ENCODE measurements at regions not wholly inside any gene's neighbourhood (a gene's known extent, or its start where the extent isn't known, plus 50 kb on each side); places are given as distances from the start of the nearest gene placed in this dataset.

- TF ChIP-seq CTCF (IDR thresholded peaks at IDR 0.05): no peak
- DNase-seq (no peak), ATAC-seq (ENCODE audit: low read depth) (no peak)
- intact Hi-C loops (cut with micrococcal nuclease): no loop called here
- Mint-ChIP-seq H3K36me3 (ENCODE audit: low read depth) (no peaks in the 10 kb centered on the region), H3K27me3 (peaks cover 28% of the 10 kb centered on the region), H3K27ac (no peak overlapping the region), H3K4me1 (no peaks in the 10 kb centered on the region), H3K4me3 (no peak overlapping the region), H3K9me3 (no peaks in the 10 kb centered on the region)
- ChIA-PET POLR2A (no interaction called here), CTCF (no interaction called here)
These were observed 253.2 kb upstream of the FOXD3 start for GRCh38 chr1:63069214-63069613.

GRCh38 chr1:63073309-63074306 is 248.8 kb upstream of the FOXD3 start:
- Mint-ChIP-seq H3K27ac (no peak overlapping the region), H3K27me3 (peaks cover 43% of the 10 kb centered on the region), H3K4me1 (no peaks in the 10 kb centered on the region), H3K36me3 (ENCODE audit: low read depth) (no peaks in the 10 kb centered on the region), H3K4me3 (no peak overlapping the region), H3K9me3 (peaks cover 7% of the 10 kb centered on the region)
- DNase-seq: no peak
- intact Hi-C loops (cut with micrococcal nuclease): no loop called here
- no peak for ATAC-seq (ENCODE audit: low read depth)
- POLR2A ChIA-PET: no interaction called here
- TF ChIP-seq CTCF (IDR thresholded peaks at IDR 0.05): no peak
- CTCF ChIA-PET: no interaction called here

- no peak overlapping the region for H3K4me3 Mint-ChIP-seq
- H3K27ac Mint-ChIP-seq: no peak overlapping the region
- DNase-seq (no peak), ATAC-seq (ENCODE audit: low read depth) (no peak)
- ChIA-PET CTCF (no interaction called here), POLR2A (no interaction called here)
- H3K36me3 Mint-ChIP-seq (ENCODE audit: low read depth): no peaks in the 10 kb centered on the region
- intact Hi-C loops (cut with micrococcal nuclease): no loop called here
- H3K4me1 Mint-ChIP-seq: no peaks in the 10 kb centered on the region
- H3K9me3 Mint-ChIP-seq: peaks cover 7% of the 10 kb centered on the region
- no peak for TF ChIP-seq CTCF (IDR thresholded peaks at IDR 0.05)
- H3K27me3 Mint-ChIP-seq: peaks cover 42% of the 10 kb centered on the region
These were observed 248.0 kb upstream of the FOXD3 start for GRCh38 chr1:63074321-63074720.

- no peak overlapping the region for H3K27ac Mint-ChIP-seq
- H3K4me3 Mint-ChIP-seq: no peak overlapping the region
- TF ChIP-seq CTCF (IDR thresholded peaks at IDR 0.05): no peak
- DNase-seq (no peak), ATAC-seq (ENCODE audit: low read depth) (no peak)
- intact Hi-C loops (cut with micrococcal nuclease): no loop called here
- no peaks in the 10 kb centered on the region for H3K4me1 Mint-ChIP-seq
- POLR2A ChIA-PET: no interaction called here
- CTCF ChIA-PET: no interaction called here
- no peaks in the 10 kb centered on the region for H3K9me3 Mint-ChIP-seq
- no peaks in the 10 kb centered on the region for H3K36me3 Mint-ChIP-seq (ENCODE audit: low read depth)
- H3K27me3 Mint-ChIP-seq: peaks cover 4% of the 10 kb centered on the region
These were observed 239.6 kb upstream of the FOXD3 start for GRCh38 chr1:63082766-63083165.

- H3K9me3 Mint-ChIP-seq: no peaks in the 10 kb centered on the region
- no peak for ATAC-seq (ENCODE audit: low read depth)
- POLR2A ChIA-PET: no interaction called here
These were observed 234.4 kb upstream of the FOXD3 start for GRCh38 chr1:63087966-63088365.

More at GRCh38 chr1:63087966-63088365, 234.4 kb upstream of the FOXD3 start:
- Mint-ChIP-seq H3K4me1 (no peaks in the 10 kb centered on the region), H3K36me3 (ENCODE audit: low read depth) (no peaks in the 10 kb centered on the region), H3K4me3 (no peak overlapping the region), H3K27me3 (peaks cover 4% of the 10 kb centered on the region), H3K27ac (no peak overlapping the region)
- no peak for TF ChIP-seq CTCF (IDR thresholded peaks at IDR 0.05)
- intact Hi-C loops (cut with micrococcal nuclease): no loop called here
- DNase-seq: no peak
- CTCF ChIA-PET: no interaction called here
